Activated CD8-positive, alpha-beta memory T cell treated with anti-CD3 and anti-CD28 coated beads, Interleukin-2, amount 50 U/mL, for 1 hour (primary cell): ENCODE measurements at regions not wholly inside any gene's neighbourhood (a gene's known extent, or its start where the extent isn't known, plus 50 kb on each side); places are given as distances from the start of the nearest gene placed in this dataset.

Experiments
- DNase-seq: peaks from one replicate; pipeline ENCODE4 v3.0.0-alpha.2; 2020; ENCODE audit errors: extremely low read depth

DNA sequence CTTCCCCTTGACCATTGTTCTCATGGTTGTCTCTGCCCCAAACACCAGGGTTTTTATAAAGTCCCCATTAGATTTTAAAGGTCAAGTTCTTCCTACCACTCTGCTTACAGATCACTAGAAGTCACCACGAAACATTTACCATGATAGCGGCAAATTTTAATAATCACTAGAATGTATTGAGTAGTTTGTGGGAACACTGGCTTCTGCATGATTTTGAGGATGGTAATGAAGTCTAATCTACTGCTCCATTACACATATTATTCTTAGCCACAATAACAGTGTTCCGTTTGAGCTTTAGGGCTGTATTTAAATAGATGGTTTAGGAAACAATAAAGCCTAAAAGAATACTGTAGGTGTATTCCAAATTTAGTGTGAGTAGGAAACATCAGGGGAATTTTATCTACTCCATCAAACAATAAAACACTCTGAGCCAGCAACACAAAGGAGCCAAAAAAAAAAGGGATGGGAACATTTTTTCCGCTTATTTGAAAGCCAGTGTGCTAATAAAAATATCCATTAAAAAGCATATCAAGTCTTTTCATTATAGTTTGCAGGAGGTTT, 49.7 kb downstream of the KLF12 start:
- no peak for DNase-seq

DNA sequence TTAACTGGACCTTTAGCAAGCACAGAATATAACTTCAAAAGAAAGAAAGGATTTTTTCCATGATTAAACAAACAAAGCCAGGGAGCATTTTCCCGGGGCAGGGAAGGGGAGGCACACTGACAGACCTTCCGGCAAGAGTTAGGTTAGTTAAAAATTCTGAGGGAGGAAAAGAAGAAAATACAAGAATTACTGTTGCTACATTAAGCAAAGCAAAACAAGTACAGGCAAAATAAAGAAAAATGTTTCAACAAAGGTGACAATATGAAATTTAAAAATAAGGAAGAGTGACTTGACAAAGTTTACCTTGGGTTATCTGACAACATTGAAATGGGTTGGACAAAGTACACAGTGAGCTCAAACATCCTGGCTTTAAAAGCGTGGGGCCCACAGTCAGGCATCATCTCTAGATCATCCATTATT, 51.5 kb downstream of the KLF12 start:
- DNase-seq, result no peak

DNA sequence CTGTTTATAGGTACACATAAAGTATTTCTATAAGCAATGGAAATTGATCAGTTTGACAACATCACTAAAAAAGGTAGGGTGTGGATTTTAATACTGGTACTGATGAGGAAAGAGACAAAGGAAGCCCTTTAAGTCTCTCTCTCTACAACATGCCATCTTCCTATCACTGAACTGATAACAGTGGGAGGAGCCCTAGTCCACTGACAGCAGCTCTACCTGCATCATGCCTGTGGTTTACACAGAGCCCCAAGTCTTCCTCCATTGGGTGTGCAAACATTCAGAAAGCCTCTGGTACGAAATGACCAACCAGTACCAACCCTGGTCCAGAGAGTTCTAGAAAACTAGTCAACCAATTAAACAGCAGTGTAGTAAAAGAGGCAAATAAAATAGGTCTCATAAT, 53.4 kb downstream of the KLF12 start:
- DNase-seq, result no peak

DNA sequence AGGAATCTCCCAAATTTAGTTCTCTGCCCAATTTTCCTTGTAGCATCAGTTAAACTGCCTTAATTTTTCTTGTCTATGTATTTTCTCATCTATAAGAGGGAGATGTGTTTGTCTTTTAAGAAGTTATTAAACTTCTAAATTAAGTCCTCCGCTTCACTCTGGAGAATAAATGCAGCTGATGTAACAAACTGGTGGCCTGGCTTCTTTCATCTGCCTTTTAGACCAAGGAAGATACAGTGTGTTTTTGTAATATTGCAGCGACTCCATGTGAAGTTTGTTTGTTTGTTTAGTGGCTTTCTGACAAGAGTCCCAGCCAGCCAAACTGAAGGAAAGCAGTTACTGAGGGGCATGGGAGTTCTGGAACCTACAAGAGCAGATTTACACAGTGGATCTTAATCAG, 56.4 kb downstream of the KLF12 start:
- no peak for DNase-seq

DNA sequence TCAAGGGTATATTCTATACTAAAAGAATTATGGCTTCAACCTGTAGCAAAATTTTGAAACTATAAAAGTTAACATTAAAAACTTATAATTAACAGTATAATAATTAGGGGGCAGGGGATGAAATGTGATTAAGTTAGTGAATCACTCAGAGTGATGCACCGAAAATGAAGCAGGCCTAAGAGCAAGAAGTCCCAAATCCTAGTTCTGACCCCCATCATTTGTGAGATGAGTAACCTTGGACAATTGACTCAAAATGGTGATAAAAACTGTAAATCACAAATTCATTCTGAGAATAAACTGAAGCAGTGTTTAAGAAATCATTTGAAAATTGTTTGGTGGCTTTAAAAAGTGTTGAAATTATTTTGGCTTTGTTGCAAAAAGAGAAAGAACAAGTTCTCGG, 56.8 kb downstream of the KLF12 start:
- DNase-seq, result no peak

DNA sequence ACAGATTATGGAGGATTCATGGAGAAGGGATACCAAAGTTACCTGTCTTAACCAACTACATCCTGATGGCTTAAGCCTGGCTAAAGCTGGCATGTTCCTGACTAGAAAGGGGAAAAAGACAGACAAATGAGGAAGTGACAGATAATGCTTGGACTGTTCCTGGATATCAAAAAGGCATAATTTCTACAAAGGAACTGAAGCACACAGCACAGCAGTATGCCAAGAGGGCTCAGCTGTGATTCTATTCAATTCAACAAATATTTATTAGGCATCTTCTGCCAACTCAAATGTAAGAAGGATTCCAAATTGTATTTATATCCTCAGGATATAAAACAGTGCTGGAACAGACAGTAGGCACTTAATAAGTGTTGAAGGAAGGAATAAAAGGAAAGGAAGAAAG, 59.5 kb downstream of the KLF12 start:
- no peak for DNase-seq

DNA sequence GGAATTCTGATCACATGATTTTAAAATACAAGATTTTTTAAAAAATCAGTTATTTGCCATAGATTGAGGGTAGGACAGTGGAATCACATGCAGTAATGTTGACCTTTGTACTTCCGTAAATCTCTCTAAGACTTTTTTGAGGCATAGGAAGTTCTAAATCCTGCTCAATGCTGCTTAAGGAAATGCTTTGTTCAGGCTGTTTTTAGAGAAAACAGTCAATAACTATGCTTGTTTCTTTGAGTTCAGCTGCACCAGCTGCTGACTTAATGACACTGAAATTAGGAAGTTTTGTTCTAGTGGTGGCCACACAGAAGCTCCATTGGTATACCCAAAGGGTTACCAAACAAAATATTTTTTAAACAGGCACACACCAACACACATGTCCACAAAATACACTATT, 60.9 kb downstream of the KLF12 start:
- no peak for DNase-seq

DNA sequence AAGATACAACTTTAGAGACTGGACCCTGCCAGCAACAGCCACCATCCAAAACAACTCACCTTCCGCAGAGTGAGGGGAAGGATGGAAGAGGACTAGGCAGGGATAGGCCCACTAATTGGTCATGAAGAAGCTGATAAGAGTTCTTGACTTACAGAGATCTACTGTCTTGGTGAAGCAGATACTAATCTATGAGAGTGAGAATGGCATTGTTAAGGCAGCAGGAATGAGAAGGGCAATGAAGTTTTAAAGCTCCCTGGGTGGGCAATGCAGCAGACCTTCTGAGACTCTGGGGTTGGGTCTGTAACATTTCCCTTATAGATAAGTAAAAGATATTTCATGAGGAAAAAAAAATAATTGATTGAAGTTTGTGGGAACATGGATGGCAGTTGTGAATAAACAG, 63.7 kb downstream of the KLF12 start:
- no peak for DNase-seq

DNA sequence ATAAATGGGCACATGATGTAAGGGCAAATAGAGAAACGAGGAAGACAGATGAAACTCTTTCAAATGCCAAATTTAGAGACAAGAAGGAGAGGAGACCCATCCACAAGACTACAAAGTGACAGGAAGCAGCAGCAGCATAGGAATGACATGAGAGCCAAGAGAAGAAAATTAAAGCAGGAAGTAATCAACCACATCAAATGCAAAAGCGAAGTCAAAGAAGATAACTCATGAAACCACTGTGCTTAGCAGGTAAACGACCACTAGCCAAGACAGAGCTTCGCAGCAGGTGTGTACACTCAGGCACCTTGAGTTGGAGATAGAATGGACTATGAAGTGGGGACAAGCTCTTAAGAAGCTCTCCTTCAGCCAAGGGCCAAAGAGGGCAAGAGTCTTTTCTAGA, 64.1 kb downstream of the KLF12 start:
- DNase-seq, result peak; percentile 14

DNA sequence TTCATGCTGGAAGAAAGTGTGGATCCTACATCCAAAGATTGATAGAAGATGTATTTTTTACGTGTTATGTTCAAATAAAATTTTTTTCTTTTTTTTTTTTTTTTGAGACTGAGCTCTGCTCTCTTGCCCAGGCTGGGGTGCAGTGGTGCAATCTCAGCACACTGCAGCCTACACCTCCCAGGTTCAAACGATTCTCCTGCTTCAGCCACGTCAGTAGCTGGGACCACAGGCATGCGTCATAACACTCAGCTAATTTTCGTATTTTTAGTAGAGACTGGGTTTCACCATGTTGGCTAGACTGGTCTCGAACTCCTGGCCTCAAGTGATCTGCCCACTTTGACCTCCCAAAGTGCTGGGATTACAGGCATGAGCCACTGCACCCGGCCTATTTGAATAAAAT, 65.7 kb downstream of the KLF12 start:
- DNase-seq, result no peak

DNA sequence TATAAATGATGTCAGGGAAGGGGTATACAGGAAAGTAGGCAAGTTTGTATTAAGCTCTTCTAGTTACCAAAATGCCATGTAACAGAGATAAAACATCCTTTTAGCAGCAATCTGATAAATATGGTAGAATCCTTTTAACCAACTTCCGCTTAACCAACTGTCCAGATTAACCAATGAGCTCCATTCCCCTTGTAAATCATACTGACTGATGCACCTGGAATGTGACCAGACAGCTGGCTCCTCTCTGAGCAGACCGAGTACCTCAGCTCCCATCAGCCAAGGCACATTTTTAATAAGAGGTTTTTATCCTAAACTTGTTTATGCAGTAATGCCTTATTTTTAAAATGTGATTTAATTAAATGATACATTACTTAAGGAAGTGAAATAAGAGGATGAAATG, 66.4 kb downstream of the KLF12 start:
- no peak for DNase-seq

DNA sequence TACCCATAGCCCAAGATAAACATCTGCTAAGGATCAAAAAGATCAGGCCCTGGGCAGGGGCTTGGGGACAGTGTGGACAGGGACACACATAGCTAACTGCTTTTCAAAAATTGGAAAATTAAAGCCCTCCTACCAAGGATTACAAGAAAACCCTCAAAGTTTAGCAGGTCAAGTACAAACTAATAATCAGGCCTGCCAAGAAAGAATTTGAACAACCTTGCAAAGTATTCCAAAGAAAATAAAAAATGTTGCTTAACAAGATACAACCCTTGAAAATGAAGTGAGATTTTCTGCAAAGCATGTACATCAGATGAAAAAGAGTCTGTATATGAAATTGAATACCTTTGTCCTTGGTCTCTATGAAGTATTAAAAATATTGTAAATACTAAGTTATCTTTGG, 67.3 kb downstream of the KLF12 start:
- DNase-seq, result no peak

DNA sequence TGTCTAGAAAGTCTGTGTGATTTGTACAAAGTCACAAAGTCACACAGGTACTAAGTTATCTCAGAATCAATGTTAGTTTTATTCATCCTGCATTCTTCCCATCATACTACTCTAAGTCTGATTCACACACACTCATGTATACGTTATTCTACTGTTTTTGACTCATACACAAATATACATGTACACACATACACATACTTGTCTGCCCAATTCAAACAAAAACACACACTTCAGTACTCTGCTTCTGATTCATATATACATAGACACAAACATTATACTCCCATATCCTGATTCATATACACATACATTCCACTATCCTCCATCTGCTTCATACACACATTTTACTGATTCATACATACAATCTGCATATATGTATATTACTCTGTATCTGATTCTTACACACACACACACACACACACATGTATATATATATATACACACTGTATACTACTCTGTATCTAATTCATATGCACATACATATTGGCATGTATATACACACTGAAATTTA, 69.3 kb downstream of the KLF12 start:
- DNase-seq, result no peak

DNA sequence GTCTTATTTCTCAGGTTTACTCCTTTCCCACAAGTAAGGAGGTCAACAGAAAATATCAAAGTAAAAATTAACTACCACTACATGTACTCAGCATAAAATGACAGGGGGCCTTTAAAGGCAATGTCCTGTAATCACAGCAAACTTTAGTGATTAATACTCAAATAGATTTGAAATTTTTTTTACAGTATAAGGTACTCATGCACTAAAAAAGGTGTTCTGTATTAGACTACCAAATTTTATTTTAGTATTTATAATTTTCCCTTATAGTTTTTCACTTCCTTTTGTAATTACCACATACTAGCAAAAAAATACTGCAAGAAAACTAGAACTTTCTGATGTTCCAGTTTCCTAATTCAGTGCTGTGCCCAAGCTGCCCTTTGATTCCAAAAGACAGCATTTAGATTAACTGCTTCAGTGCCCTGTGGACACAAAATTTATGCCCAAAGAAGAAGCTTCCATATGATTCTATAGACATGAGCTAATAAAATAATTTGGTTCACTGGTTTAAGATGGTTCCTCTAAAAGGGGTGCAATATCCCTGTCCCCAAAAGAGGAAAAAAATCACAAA, 70.6 kb downstream of the KLF12 start:
- DNase-seq, result no peak

DNA sequence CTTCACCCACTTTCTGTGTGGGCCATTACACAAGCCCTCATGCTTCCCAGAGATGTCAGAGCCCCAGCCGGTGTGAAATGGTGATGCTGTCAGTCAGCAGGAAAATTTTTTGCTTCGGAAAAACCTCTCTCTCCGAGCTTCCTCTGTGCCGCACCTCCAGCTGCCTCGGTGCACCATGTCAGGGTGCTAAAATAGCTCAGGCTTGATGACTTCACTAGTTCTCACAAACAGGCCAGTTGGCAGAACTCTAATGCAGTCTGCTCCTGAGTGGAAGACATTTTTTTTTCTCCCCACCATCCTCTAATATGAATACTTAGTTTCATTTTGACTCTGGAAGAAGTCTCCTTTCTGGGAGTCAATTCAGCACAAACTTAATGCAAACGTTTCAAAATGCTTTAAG, 71.3 kb downstream of the KLF12 start:
- DNase-seq, result no peak

DNA sequence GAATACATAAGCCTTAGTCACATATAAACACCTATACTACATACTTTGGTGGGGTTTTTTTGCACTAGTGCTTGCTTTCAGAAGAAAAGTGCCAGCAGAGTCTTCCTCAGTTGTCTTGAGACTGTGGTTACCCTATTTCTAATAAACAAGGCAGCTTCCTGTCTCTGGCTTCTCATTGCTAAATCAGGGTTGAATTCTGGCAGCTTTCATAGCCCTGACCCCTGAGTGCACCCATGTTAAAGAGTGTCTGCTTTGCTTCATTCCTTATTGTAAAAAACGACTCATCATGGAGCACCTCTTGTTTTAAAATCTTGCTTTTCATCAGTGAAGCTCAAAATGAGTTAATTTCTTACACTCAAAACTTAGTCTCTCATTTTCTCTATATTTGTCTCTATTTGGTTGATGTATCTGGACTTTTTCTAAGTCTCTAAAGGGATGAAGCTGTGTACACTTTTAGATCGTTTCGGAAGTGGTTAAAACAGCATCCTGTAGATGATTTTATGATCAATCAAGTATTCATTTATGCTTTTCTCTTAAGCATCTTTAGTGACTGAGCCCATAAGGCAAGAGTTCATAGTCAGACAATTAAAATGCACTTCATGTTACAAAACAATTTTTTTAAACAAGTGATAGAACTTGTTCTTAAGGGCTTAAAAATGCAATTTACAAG, 72.1 kb downstream of the KLF12 start:
- no peak for DNase-seq

DNA sequence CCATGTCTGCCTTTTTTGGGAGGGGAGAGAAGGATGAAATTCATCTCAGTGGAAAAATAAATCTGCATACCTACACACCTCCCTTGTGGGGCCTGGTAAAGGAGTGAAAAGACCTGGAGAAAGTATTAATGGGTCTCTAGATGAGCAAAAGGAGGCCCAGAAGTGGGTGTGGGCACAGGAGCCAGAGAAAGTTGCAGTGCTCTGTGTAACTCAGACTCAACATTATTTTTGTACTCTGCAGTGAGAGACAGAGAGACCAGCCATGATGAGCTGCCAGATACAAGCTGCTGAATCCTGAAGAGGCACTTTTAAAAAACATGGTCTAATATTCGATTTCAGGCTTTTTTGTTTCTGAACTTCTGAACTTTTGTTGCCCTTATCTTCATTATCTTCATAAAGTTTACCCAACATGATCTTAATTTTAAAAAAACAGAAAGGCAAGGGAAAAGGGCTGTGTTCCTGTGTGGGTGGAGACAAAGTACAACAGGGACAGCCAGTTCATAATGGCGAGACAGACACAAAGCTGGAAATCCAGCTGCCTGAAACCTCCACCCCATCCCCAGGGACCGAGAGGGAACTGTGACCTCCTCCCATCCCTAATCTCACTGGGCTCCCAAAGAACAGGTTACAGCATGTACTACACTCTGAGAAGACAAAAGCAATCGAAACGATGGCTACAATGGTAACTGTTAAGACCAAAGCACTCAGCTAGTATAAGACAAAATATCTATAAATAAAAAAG, 77.2 kb downstream of the KLF12 start:
- no peak for DNase-seq

DNA sequence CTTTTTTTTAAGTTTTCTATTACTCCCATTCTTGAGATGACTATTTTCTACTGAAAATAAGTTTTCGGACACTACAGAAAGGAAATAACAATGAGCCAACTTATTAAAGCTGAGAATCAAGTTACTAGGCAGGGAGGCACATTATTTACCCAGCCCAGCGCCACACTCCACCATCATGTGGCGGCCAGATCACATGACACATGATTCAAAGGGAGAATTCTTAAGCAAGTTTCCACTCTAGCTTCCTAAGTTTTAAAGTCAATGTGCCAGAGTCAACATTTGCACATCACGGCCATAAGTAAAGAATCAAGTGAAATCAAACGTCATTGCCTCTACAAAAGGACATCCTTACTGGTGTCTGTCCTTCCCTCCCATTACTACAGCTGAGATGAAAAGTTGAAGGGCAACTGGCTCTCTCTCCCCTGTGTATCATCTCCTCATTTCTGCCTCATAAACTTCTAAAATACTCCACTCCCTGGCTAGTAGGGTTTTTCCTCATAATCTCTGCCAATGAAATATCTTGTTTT, 81.7 kb downstream of the KLF12 start:
- no peak for DNase-seq

DNA sequence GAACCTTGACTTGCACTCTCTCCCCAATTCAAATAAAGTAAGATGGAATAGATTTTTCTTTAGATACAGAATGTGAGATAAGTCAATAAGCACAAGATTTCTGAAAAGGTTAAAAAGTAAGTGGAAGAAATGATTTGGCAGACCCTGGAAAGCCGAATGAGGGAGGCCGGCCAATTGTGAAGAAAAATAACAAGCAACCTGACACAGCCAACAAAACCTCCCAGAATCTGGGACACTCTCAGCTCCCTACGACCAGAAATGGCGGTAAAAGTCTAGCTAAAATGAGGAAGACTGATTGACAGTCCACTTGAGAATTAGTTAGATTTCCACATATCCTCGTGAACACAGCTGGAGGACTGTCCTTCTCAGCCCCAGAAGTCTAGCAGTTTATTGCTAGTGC, 85.4 kb downstream of the KLF12 start:
- DNase-seq, result no peak

DNA sequence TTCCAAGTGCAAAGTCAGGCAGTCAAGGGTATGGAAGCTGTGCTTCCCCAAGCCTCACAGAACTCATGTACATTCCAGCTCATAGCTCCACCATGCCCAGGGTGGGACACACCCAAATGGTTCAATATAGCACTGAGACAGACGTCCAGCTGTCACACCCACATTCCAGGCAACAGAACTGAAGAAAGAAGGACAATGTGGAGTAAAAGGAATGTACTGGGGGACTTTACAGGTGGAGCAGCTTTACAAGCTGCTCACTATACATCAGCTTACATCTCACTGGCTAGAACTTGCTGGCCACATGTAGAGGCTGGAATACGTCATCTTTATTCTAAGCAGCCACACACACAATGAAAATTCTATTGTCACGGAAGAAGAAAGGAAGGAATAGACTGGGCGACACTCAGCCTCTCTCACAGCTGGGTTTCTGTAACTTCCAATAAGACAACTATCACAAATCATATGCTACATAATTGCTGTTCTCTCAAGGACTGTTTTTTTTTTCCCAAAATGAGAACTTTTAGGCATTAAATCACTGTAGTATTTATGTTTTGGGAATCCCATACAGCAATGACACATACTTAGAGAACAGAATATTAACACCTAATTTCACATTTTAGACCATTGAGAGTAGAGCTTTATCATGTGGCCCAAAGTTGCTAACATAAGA, 86.1 kb downstream of the KLF12 start:
- no peak for DNase-seq

DNA sequence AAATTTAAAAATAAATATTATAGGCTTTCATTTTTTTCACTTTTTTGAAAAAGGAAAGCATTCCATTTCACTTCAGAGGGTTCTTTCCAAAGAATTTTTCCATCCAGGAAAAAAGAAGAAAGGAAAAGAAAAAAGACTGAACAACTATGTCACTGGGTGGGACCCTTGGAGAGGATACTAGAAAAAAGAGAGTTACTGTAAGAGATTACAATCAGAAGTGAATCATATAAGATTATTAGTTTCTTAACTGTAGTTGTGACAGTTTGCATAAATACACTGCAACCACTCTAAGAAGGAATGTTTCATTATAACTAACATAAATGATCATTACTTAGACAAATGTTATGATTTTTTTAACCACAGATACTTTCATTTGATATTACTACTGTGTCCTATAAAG, 87.8 kb downstream of the KLF12 start:
- no peak for DNase-seq

DNA sequence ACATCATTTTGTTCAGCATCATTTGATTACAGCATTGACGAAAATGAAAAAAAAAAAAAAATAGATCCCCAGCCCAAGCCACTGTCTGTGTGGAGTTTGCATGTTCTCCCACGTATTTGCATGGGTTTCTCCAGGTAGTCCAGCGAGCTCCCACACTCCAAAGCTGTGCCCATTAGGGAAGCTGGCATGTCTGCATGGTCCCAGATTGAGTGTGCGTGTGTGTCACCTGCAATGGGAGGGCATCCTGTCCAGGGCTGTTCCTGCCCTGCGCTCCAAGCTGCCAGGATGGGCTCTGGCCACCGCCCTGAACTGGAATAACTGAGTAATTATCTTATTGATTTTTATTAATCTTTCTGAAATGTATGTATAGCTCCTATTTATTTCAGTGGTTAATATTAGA, 88.6 kb downstream of the KLF12 start:
- DNase-seq, result no peak
